GM18858 (cell line): ENCODE measurements at regions not wholly inside any gene's neighbourhood (a gene's known extent, or its start where the extent isn't known, plus 50 kb on each side); places are given as distances from the start of the nearest gene placed in this dataset.
"Not testable (repeated sequence)": the region's sequence is repeated elsewhere in the genome, so short reads cannot be mapped to it uniquely, and the experiment has no call there.

Source experiments
- ATAC-seq: cut with Tn5 transposase; IDR thresholded peaks from one replicate; pipeline ENCODE4 v1.9.1; 2021; ENCODE audit not compliant: unreplicated experiment

DNA sequence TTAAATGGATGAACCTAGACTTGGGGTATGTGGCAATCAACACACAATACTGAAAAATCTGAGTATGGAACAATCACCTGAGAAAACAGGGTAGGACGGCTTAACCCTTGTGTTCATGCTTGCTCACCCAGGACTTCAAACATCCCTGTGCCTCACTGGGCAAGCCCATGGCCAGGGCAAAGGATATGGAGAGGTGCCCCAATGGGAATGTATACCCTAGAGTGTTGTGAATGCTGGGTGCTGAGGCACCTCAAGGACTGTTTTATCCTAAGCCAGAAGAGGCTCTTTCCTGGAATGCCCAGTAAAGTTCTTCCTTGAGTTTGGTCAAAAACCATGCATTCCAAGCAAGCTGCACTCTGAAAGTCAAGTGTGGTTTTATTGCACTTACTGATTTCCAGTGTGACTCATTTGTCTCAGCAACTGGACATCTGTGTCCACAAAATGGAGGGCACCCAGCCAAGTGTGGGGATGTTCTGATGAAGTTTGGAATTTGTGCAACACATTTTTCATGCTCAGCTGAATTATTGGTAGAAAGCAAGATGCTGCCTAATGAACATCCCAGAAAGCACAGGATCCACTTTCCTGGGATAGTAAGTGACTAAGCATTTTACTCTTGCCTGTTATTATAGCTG is 531.3 kb downstream of the RFC3 start:
- no peak for ATAC-seq

- no peak for ATAC-seq
Observed at GRCh38 chr13:34350671-34351070, 532.7 kb downstream of the RFC3 start.

DNA sequence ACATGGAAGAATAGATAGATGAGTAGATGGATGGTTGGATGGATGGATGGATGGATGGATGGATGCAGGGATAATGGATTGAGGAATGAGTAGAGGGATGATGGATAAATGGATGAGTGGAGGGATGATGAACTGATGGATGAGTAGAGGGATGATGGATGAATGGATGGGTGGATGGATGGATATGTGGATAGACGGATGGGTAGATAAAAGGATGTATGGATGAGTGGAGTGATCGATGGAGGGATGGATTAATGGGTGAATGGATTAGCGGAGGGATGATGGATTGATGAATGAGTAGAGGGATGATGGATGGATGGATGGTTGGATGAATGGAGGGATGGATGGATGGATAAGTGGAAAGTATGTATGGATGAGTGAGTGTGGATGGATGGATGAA is 533.2 kb downstream of the RFC3 start:
- no peak for ATAC-seq

DNA sequence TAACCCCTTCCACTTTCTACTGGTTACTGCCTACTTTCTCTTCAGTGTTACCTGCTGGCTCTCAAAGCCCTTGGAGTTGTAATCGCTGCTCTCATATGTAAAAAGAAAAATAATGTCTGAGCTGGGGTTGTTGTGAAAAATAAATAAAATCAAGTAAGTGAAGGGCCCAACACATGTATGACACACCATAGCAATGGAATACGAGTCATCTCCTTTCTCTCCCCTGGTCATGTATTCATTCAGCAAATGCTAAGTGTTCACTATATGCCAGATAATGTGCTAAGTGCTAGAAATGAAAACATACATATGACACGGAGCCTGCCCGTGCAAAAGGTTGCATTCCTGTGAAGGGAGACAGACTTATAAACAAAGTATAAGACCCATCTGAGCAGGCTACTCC is 535.0 kb downstream of the RFC3 start:
- no peak for ATAC-seq

- ATAC-seq = no peak
Observed at GRCh38 chr13:34356686-34357434, 538.9 kb downstream of the RFC3 start.

GRCh38 chr13:34357435-34358232 is 539.7 kb downstream of the RFC3 start:
- ATAC-seq = no peak

DNA sequence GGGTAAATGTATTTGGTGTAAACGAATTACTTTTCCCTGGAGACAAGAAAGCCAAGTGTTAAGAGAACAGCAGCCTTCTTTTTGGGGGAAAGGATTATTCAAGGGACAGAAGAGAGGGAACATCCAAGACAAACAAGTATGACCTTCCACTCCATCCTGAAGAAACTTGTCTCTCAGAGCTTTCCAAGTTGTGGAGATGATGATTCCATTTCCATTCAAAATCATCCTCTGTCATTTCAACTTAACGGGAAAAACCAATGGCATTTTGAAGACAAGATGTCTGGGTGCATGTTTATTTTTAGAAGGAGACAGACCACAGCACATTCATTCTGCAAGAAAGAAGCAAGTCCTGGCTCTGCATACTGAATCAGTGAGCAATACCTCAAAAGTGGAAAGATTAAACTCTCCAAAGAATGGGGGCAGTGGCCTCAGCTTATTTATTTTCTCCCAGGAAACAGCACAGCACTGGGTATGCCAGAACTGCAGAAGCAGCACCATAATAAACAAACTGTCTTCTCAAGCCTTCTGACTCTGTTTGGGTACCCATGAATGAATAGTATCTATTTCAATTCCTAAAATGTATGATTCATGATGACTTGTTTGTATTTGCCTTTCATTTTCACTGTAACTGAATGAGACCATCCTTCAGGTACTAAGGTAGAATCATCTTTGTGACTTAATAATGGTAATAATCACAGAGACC is 541.0 kb downstream of the RFC3 start:
- no peak for ATAC-seq

GRCh38 chr13:34360702-34361101 is 542.8 kb downstream of the RFC3 start:
- ATAC-seq = no peak

DNA sequence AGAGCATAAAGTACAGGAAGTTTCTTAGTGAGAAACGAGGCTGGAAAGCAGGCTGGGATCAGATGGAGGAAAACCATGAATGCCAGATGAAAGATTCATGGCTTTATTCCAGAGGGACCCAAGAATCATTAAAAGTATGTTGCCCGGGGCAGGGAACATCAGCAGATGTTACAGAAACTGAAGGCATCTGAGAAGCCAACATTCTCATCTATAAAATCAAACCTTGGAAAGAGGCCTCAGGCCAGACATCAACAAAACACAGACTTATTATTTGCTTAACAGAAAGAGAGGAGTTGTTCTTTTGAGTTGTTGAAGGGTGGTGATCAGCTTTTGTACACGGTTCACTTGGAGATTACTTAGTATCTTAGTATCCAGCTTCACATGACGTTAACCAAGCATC is 543.6 kb downstream of the RFC3 start:
- ATAC-seq = no peak

GRCh38 chr13:34363266-34363665 is 545.3 kb downstream of the RFC3 start:
- no peak for ATAC-seq

GRCh38 chr13:34364633-34365032 is 546.7 kb downstream of the RFC3 start:
- no peak for ATAC-seq

DNA sequence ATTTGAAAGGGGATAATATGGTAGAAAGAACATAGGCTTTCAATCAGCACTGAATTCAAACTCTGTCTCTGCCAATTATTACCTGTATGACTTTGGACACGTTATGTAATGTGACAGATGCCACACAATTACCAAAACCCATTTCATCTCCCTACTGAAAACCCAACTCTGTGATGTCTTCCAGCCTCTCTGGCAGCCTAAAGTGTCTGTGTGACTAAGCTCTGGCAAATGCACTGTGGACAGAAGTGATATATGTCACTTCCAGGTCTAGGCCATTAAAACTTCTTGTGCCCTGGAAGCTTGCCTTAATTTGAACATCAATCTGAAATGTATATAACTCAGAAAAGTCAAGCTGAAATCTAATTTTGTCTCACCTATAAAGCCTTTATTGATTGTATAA is 552.0 kb downstream of the RFC3 start:
- no peak for ATAC-seq

GRCh38 chr13:34371108-34371507 is 553.2 kb downstream of the RFC3 start:
- no peak for ATAC-seq

GRCh38 chr13:34371645-34372395 is 553.9 kb downstream of the RFC3 start:
- no peak for ATAC-seq

DNA sequence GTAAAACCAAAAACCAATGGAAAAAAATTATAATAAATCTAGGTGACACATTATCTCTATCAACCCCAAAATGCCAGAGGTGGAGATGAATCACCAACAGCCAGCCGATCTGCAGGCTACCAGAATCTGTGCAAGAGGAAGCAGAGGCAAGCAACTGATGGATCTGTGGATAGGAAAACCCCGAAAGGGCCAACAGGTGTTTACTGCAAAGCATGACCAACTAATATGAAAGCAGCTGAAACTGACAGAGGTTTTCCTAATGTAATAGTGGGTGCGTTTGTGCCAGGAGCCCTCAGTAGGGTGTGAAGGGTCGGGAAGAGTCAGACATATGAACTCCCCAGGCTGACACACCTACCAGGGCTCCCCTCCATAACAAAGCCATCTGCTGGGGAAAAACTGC is 554.6 kb downstream of the RFC3 start:
- no peak for ATAC-seq

- no peak for ATAC-seq
Observed at GRCh38 chr13:34376483-34376882, 558.5 kb downstream of the RFC3 start.

DNA sequence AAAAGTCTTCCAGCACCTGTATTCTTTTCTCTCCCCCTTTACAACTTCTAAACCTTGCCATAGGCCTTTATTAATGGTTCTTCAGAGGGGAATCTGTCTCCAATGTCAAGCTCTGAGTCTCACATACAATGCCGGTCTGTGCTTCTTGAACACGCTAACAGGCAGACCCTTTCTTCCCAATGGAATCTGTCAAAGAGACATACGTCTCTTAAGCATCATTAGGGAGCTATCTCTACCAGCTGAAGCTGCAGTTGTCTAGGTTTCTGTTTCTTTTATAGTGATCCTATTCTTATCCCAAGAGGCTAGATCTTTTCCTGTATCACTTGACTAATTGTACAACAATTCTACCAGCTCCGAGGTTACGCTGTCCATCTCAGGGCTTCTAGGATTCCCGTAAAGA is 560.8 kb upstream of the NBEA start:
- no peak for ATAC-seq

GRCh38 chr13:34383728-34384127 is 558.3 kb upstream of the NBEA start:
- no peak for ATAC-seq

- ATAC-seq = not testable (repeated sequence)
Observed at GRCh38 chr13:34386229-34386628, 555.8 kb upstream of the NBEA start.

DNA sequence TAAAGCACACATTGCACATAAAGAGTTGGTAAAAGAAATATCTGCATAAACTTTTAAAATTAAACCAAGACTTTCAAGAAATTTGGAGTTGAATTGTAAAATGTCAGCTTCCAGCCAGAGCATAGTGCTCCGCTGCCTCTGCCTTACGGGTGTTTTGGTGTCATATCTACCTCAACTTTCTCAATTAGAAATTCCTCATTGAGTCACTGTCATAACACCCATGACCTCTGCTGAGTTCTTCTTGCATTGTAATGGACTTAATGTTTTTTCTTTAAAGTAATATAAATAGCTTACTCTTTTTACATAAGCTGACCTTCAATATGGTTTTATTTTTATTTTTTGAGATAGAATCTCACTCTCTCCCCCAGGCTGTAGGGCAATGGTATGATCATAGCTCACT is 551.0 kb upstream of the NBEA start:
- ATAC-seq = no peak

GRCh38 chr13:34401696-34402095 is 540.4 kb upstream of the NBEA start:
- ATAC-seq = no peak
